Parathyroid adenoma (tissue), 2 donors: ENCODE measurements at regions not wholly inside any gene's neighbourhood (a gene's known extent, or its start where the extent isn't known, plus 50 kb on each side); places are given as distances from the start of the nearest gene placed in this dataset.
A peak's percentile ranks its signal among the peaks of the same experiment; 100 is the strongest.
"Not testable (repeated sequence)": the region's sequence is repeated elsewhere in the genome, so short reads cannot be mapped to it uniquely, and the experiment has no call there.

ENCODE experiments used
- H2AFZ ChIP-seq: fragments of 300-600 bp; sonication (generic); one replicate; pipeline ENCODE4 v1.7.0; 2017; ENCODE audit warnings: antibody characterized with exemption, mild to moderate bottlenecking
- H3K27ac ChIP-seq: fragments of 300-600 bp; sonication (generic); one replicate; pipeline ENCODE4 v1.7.0; 2017
- H3K27me3 ChIP-seq: fragments of 300-600 bp; sonication (generic); one replicate; pipeline ENCODE4 v1.7.0; 2017; ENCODE audit warnings: low read length; ENCODE audit not compliant: control insufficient read depth, insufficient read depth
- H3K36me3 ChIP-seq: fragments of 300-600 bp; sonication (generic); one replicate; pipeline ENCODE4 v1.7.0; 2017; ENCODE audit warnings: low read length; ENCODE audit not compliant: control insufficient read depth, insufficient read depth
- H3K4me1 ChIP-seq: fragments of 300-600 bp; sonication (generic); one replicate; pipeline ENCODE4 v1.7.0; 2017; ENCODE audit warnings: control low read depth
- H3K4me2 ChIP-seq: fragments of 300-600 bp; sonication (generic); one replicate; pipeline ENCODE4 v1.7.0; 2017; ENCODE audit warnings: low read length
- H3K4me3 ChIP-seq: fragments of 300-600 bp; sonication (generic); one replicate; pipeline ENCODE4 v1.7.0; 2017; ENCODE audit warnings: low read depth, low read length
- H3K79me2 ChIP-seq: fragments of 300-600 bp; sonication (generic); one replicate; pipeline ENCODE4 v1.7.0; 2017; ENCODE audit warnings: control low read depth
- H3K9ac ChIP-seq: fragments of 300-600 bp; sonication (generic); one replicate; pipeline ENCODE4 v1.7.0; 2017; ENCODE audit warnings: mild to moderate bottlenecking
- H3K9me3 ChIP-seq: fragments of 300-600 bp; sonication (generic); one replicate; pipeline ENCODE4 v1.7.0; 2017; ENCODE audit warnings: low read length; ENCODE audit not compliant: control insufficient read depth
- CTCF ChIP-seq: fragments of 300-600 bp; sonication (generic); IDR thresholded peaks from one replicate; pipeline ENCODE4 v1.7.0; 2017; ENCODE audit warnings: antibody characterized with exemption, mild to moderate bottlenecking
- donor health status: primary hyperparathyroidism.

- H3K9me3 ChIP-seq = no peaks in the 10 kb centered on the region
- no peak overlapping the region for H3K4me3 ChIP-seq
- H3K36me3 ChIP-seq = no peaks in the 10 kb centered on the region
- H3K27ac ChIP-seq = no peak overlapping the region
- no peaks in the 10 kb centered on the region for H3K79me2 ChIP-seq
- H3K27me3 ChIP-seq = no peaks in the 10 kb centered on the region
- no peaks in the 10 kb centered on the region for H3K4me1 ChIP-seq
- no peak overlapping the region for H3K9ac ChIP-seq
- no peak for TF ChIP-seq CTCF
- no peak overlapping the region for H2AFZ ChIP-seq
- no peak overlapping the region for H3K4me2 ChIP-seq
Observed at GRCh38 chr3:99317201-99317600, 321.2 kb upstream of the COL8A1 start.

- no peak for TF ChIP-seq CTCF
Observed at GRCh38 chr3:99315896-99316295, 322.5 kb upstream of the COL8A1 start.

GRCh38 chr3:99313485-99313884 is 324.9 kb upstream of the COL8A1 start:
- no peak overlapping the region for H3K4me3 ChIP-seq
- H2AFZ ChIP-seq = no peak overlapping the region
- no peaks in the 10 kb centered on the region for H3K79me2 ChIP-seq
- H3K9ac ChIP-seq = no peak overlapping the region
- no peak for TF ChIP-seq CTCF
- H3K27me3 ChIP-seq = no peaks in the 10 kb centered on the region
- no peak overlapping the region for H3K4me2 ChIP-seq
- no peaks in the 10 kb centered on the region for H3K36me3 ChIP-seq
- no peak overlapping the region for H3K27ac ChIP-seq
- no peaks in the 10 kb centered on the region for H3K9me3 ChIP-seq
- H3K4me1 ChIP-seq = no peaks in the 10 kb centered on the region

More at GRCh38 chr3:99315896-99316295, 322.5 kb upstream of the COL8A1 start:
- Histone ChIP-seq H2AFZ (no peak overlapping the region), H3K9ac (no peak overlapping the region), H3K79me2 (no peaks in the 10 kb centered on the region), H3K9me3 (no peaks in the 10 kb centered on the region), H3K36me3 (no peaks in the 10 kb centered on the region), H3K4me2 (no peak overlapping the region), H3K4me3 (no peak overlapping the region), H3K4me1 (no peaks in the 10 kb centered on the region), H3K27me3 (no peaks in the 10 kb centered on the region), H3K27ac (no peak overlapping the region)

- Histone ChIP-seq H3K9me3 (no peaks in the 10 kb centered on the region), H3K27me3 (no peaks in the 10 kb centered on the region), H3K79me2 (no peaks in the 10 kb centered on the region), H3K27ac (no peak overlapping the region), H3K4me2 (no peak overlapping the region), H2AFZ (no peak overlapping the region), H3K9ac (no peak overlapping the region), H3K36me3 (no peaks in the 10 kb centered on the region), H3K4me1 (peaks cover 9% of the 10 kb centered on the region), H3K4me3 (no peak overlapping the region)
- TF ChIP-seq CTCF = no peak
Observed at GRCh38 chr3:99298661-99299060, 339.7 kb upstream of the COL8A1 start.

GRCh38 chr3:99295836-99296235 is 342.6 kb upstream of the COL8A1 start:
- peaks cover 9% of the 10 kb centered on the region for H3K4me1 ChIP-seq
- H3K27me3 ChIP-seq = no peaks in the 10 kb centered on the region
- no peak overlapping the region for H3K9ac ChIP-seq
- H3K4me3 ChIP-seq = no peak overlapping the region
- no peaks in the 10 kb centered on the region for H3K36me3 ChIP-seq
- H3K79me2 ChIP-seq = no peaks in the 10 kb centered on the region
- TF ChIP-seq CTCF = no peak
- H3K4me2 ChIP-seq = no peak overlapping the region
- H3K27ac ChIP-seq = no peak overlapping the region
- no peaks in the 10 kb centered on the region for H3K9me3 ChIP-seq
- H2AFZ ChIP-seq = no peak overlapping the region

GRCh38 chr3:99294092-99294491 is 344.3 kb upstream of the COL8A1 start:
- H2AFZ ChIP-seq = peak overlapping the region; percentile 13
- H3K4me2 ChIP-seq, H3K9me3 ChIP-seq, H3K27me3 ChIP-seq, H3K4me3 ChIP-seq, H3K9ac ChIP-seq, H3K27ac ChIP-seq, H3K36me3 ChIP-seq, H3K79me2 ChIP-seq, H3K4me1 ChIP-seq: not testable (repeated sequence)
